OCI-LY1 (cell line): ENCODE measurements at regions not wholly inside any gene's neighbourhood (a gene's known extent, or its start where the extent isn't known, plus 50 kb on each side); places are given as distances from the start of the nearest gene placed in this dataset.

Source experiments
- H2AFZ ChIP-seq: fragments of 200-600 bp; sonication (generic), shearing (Covaris generic); 2 replicates; pipeline ENCODE4 v1.6.0; 2014; ENCODE audit warnings: antibody characterized with exemption, mild to moderate bottlenecking, low read length
- H3F3A ChIP-seq: fragments of 200-600 bp; sonication (generic), shearing (Covaris generic); 2 replicates; pipeline ENCODE4 v1.6.0; 2014; ENCODE audit warnings: mild to moderate bottlenecking, antibody characterized with exemption, low read length, moderate library complexity; ENCODE audit not compliant: insufficient read depth
- H3K27ac ChIP-seq: fragments of 200-600 bp; sonication (generic); 2 replicates; pipeline ENCODE4 v1.5.1; 2014; ENCODE audit warnings: low read length, mixed run types, mild to moderate bottlenecking, low read depth; ENCODE audit not compliant: poor library complexity, severe bottlenecking
- H3K27me3 ChIP-seq: fragments of 200-600 bp; sonication (generic); 2 replicates; pipeline ENCODE4 v1.6.0; 2014; ENCODE audit warnings: antibody characterized with exemption, mild to moderate bottlenecking, low read length, moderate library complexity; ENCODE audit not compliant: insufficient read depth
- H3K36me3 ChIP-seq: fragments of 200-600 bp; sonication (generic); 2 replicates; pipeline ENCODE4 v1.6.1; 2014; ENCODE audit warnings: mild to moderate bottlenecking, antibody characterized with exemption, low read length, moderate library complexity, mixed read lengths; ENCODE audit not compliant: insufficient read depth
- H3K4me1 ChIP-seq: fragments of 200-600 bp; sonication (generic); 2 replicates; pipeline ENCODE4 v1.5.1; 2014; ENCODE audit warnings: mild to moderate bottlenecking, low read length, moderate library complexity; ENCODE audit not compliant: insufficient read depth, severe bottlenecking
- H3K4me2 ChIP-seq: fragments of 200-600 bp; sonication (generic), shearing (Covaris generic); 2 replicates; pipeline ENCODE4 v1.6.1; 2014; ENCODE audit warnings: low read length
- H3K4me3 ChIP-seq: fragments of 200-600 bp; sonication (generic); 2 replicates; pipeline ENCODE4 v1.5.1; 2014; ENCODE audit warnings: low read length, low read depth, mild to moderate bottlenecking, mixed read lengths; ENCODE audit not compliant: poor library complexity, severe bottlenecking
- H3K79me2 ChIP-seq: fragments of 200-600 bp; shearing (Covaris generic); 2 replicates; pipeline ENCODE4 v1.6.1; 2016; ENCODE audit warnings: mixed run types, low read length, mixed read lengths; ENCODE audit not compliant: insufficient read depth
- H3K9ac ChIP-seq: fragments of 200-600 bp; sonication (generic), shearing (Covaris generic); 2 replicates; pipeline ENCODE4 v1.6.1; 2014; ENCODE audit warnings: mild to moderate bottlenecking, low read length, mixed read lengths
- H3K9me2 ChIP-seq: fragments of 200-600 bp; sonication (generic), shearing (Covaris generic); 2 replicates; pipeline ENCODE4 v1.6.1; 2014; ENCODE audit warnings: low read depth, mild to moderate bottlenecking, low read length, mixed read lengths
- H3K9me3 ChIP-seq: fragments of 200-600 bp; shearing (Covaris generic); 2 replicates; pipeline ENCODE4 v1.6.1; 2014; ENCODE audit warnings: low read length, mixed read lengths
- H4K20me1 ChIP-seq: fragments of 200-600 bp; sonication (generic), shearing (Covaris generic); 2 replicates; pipeline ENCODE4 v1.6.0; 2016; ENCODE audit warnings: mild to moderate bottlenecking, low read length; ENCODE audit not compliant: insufficient read depth
- CTCF ChIP-seq: fragments of 200-600 bp; sonication (generic), shearing (Covaris generic); IDR thresholded peaks from 2 replicates; pipeline ENCODE4 v1.5.1; 2017; ENCODE audit warnings: mild to moderate bottlenecking, antibody characterized with exemption, low read length, moderate library complexity, mixed read lengths
- EZH2 ChIP-seq: fragments of 200-600 bp; sonication (generic), shearing (Covaris generic); IDR thresholded peaks from 2 replicates; pipeline ENCODE4 v1.8.0; 2017; ENCODE audit warnings: borderline replicate concordance, mixed run types, mild to moderate bottlenecking, antibody characterized with exemption, low read length, moderate library complexity, mixed read lengths

GRCh38 chr9:2567922-2568321, 53.7 kb upstream of the VLDLR start:
- Histone ChIP-seq H3K4me2 (no peak overlapping the region), H3K9ac (no peak overlapping the region), H3K36me3 (no peaks in the 10 kb centered on the region), H2AFZ (no peak overlapping the region), H3K9me3 (no peaks in the 10 kb centered on the region), H3K9me2 (no peaks in the 10 kb centered on the region), H3F3A (no peaks in the 10 kb centered on the region), H3K27ac (no peak overlapping the region), H3K4me3 (no peak overlapping the region), H4K20me1 (no peaks in the 10 kb centered on the region), H3K4me1 (peaks cover 6% of the 10 kb centered on the region), H3K27me3 (no peaks in the 10 kb centered on the region), H3K79me2 (no peaks in the 10 kb centered on the region)
- TF ChIP-seq CTCF, result no peak
- TF ChIP-seq EZH2, result no peak

GRCh38 chr9:2568689-2569088, 52.9 kb upstream of the VLDLR start:
- no peaks in the 10 kb centered on the region for H3F3A ChIP-seq
- H3K27ac ChIP-seq, result no peak overlapping the region
- no peaks in the 10 kb centered on the region for H3K27me3 ChIP-seq
- no peaks in the 10 kb centered on the region for H3K9me2 ChIP-seq
- TF ChIP-seq CTCF, result no peak
- TF ChIP-seq EZH2, result no peak
- H3K4me3 ChIP-seq, result no peak overlapping the region
- no peaks in the 10 kb centered on the region for H3K79me2 ChIP-seq
- no peak overlapping the region for H3K9ac ChIP-seq
- H4K20me1 ChIP-seq, result no peaks in the 10 kb centered on the region
- no peak overlapping the region for H2AFZ ChIP-seq
- no peaks in the 10 kb centered on the region for H3K9me3 ChIP-seq
- no peak overlapping the region for H3K4me2 ChIP-seq
- H3K4me1 ChIP-seq, result peaks cover 6% of the 10 kb centered on the region
- H3K36me3 ChIP-seq, result no peaks in the 10 kb centered on the region

- no peaks in the 10 kb centered on the region for H3K27me3 ChIP-seq
- no peaks in the 10 kb centered on the region for H3K9me3 ChIP-seq
- H3F3A ChIP-seq, result no peaks in the 10 kb centered on the region
- H3K4me2 ChIP-seq, result no peak overlapping the region
- no peaks in the 10 kb centered on the region for H3K9me2 ChIP-seq
- no peaks in the 10 kb centered on the region for H4K20me1 ChIP-seq
- H3K9ac ChIP-seq, result no peak overlapping the region
- H3K79me2 ChIP-seq, result no peaks in the 10 kb centered on the region
- peaks cover 6% of the 10 kb centered on the region for H3K4me1 ChIP-seq
- no peak overlapping the region for H2AFZ ChIP-seq
- no peak overlapping the region for H3K4me3 ChIP-seq
- no peaks in the 10 kb centered on the region for H3K36me3 ChIP-seq
- no peak for TF ChIP-seq CTCF
- TF ChIP-seq EZH2, result no peak
- no peak overlapping the region for H3K27ac ChIP-seq
Observed at GRCh38 chr9:2570615-2571479, 50.7 kb upstream of the VLDLR start.
